HFF-Myc (cell line): ENCODE measurements at regions not wholly inside any gene's neighbourhood (a gene's known extent, or its start where the extent isn't known, plus 50 kb on each side); places are given as distances from the start of the nearest gene placed in this dataset.

Experiments used
- DNase-seq: peaks from one replicate; pipeline ENCODE4 v3.0.0-alpha.2; 2011; ENCODE audit warnings: low read depth; ENCODE audit errors: extremely low read depth
- H3K4me3 ChIP-seq: replicated peaks from 2 replicates; pipeline ENCODE4 v1.5.1; 2011; ENCODE audit warnings: low read depth, mild to moderate bottlenecking, control low read depth, low read length
- CTCF ChIP-seq: IDR thresholded peaks from 2 replicates; pipeline ENCODE4 v1.5.1; 2012; ENCODE audit warnings: mild to moderate bottlenecking, low read depth, low read length, control low read depth; ENCODE audit errors: missing control alignments

- TF ChIP-seq CTCF: no peak
- no peak for DNase-seq
- H3K4me3 ChIP-seq: no peak overlapping the region
Measured at GRCh38 chr5:98994611-98995010, 65.8 kb upstream of the CHD1 start.

GRCh38 chr5:98993512-98993911 is 64.7 kb upstream of the CHD1 start:
- DNase-seq: no peak
- no peak for TF ChIP-seq CTCF
- no peak overlapping the region for H3K4me3 ChIP-seq

GRCh38 chr5:98992552-98992951 is 63.7 kb upstream of the CHD1 start:
- no peak for DNase-seq
- no peak overlapping the region for H3K4me3 ChIP-seq
- TF ChIP-seq CTCF: no peak

GRCh38 chr5:98989727-98990126 is 60.9 kb upstream of the CHD1 start:
- no peak overlapping the region for H3K4me3 ChIP-seq
- DNase-seq: no peak
- TF ChIP-seq CTCF: no peak

- no peak for DNase-seq
- TF ChIP-seq CTCF: no peak
- no peak overlapping the region for H3K4me3 ChIP-seq
Measured at GRCh38 chr5:98986587-98986986, 57.8 kb upstream of the CHD1 start.

- DNase-seq: no peak
- no peak for TF ChIP-seq CTCF
- H3K4me3 ChIP-seq: no peak overlapping the region
Measured at GRCh38 chr5:98982880-98983279, 54.1 kb upstream of the CHD1 start.
